NCI-H1694 treated with DMSO at 0.1 percent for 48 hours (cell line): ENCODE measurements at regions not wholly inside any gene's neighbourhood (a gene's known extent, or its start where the extent isn't known, plus 50 kb on each side); places are given as distances from the start of the nearest gene placed in this dataset.

Experiments used
- DNase-seq: peaks from one replicate; lab custom pipeline; 2025; lab: John Stamatoyannopoulos, UW

DNA sequence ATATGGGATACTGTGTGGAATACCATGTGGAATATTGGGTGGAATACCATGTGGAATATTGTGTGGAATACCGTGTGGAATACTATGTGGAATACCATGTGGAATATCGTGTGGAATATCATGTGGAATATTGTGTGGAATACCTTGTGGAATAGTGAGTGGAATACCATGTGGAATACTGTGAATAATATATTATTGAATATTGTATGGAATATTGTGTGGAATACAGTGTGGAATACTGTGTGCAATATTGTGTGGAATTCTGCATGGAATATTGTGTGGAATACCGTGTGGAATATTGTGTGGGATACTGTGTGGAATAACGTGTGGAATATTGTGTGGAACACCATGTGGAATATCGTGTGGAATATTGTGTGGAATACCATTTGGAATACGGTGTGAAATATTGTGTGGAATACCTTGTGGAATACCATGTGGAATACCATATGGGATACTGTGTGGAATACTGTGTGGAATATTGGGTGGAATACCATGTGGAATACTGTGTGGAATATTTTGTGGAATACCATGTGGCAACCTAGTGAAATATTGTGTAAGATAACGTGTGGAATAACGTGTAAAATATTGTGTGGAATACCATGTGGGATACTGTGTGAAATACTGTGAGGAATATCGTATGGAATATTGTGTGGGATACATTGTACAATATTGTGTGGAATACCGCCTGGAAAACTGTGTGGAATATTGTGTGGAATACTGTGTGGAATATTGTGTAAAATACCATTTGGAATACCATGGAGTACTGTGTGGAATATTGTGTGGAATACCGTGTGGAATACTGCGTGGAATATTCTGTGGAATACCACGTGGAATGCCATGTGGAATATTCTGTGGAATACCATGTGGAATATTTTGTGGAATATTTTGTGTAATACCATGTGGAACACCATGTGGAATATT lies 133.9 kb upstream of the CHST15 start:
- no peak for DNase-seq

DNA sequence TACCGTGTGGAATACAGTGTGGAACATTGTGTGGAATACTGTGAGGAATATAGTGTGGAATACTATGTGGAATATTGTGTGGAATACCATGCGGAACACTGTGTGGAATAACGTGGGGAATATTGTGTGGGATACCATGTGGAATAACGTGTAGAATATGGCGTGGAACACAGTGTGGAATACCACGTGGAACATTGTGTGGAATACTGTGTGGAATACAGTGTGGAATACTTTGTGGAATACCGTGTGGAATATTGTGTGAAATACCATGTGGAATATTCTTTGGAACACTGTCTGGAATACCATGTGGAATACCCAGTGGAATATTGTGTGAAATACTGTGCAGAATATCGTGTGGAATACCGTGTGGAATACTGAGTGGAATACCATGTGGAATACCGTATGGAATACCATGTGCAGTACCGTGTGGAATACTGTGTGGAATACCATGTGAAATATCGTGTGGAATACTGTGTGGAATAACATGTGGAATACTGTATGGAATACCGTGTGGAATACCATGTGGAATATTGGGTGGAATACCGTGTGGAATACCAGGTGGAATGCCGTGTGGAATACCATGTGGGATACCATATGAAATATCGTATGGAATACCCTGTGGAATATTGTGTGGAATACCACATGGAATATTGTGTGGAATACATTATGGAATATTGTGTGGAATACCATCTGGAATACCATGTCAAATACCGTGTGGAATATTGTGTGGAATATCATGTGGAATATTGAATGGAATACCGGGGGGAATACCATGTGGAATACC lies 133.1 kb upstream of the CHST15 start:
- DNase-seq = no peak

GRCh38 chr10:124225467-124226270 lies 132.3 kb upstream of the CHST15 start:
- no peak for DNase-seq

DNA sequence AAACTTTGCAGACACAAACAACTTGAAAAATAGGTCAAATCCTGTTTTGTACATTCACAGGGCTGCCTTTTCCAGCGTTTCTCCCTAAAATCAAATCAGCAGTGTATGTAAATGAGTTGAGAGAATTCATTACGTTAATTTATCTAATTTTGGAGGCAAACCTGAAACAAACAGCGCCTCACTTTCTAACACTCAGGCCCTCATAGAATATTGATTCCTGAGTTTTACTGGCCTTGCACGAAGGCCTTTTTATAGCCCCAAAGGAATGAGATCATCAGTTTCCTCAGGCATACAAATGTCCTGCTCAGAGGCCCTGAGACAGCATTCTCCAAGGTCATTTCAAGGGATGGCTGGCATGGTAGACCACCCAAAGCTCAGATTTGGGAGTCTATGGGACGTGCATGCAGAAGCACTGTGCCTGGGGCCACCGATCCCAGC lies 131.7 kb upstream of the CHST15 start:
- DNase-seq = no peak

DNA sequence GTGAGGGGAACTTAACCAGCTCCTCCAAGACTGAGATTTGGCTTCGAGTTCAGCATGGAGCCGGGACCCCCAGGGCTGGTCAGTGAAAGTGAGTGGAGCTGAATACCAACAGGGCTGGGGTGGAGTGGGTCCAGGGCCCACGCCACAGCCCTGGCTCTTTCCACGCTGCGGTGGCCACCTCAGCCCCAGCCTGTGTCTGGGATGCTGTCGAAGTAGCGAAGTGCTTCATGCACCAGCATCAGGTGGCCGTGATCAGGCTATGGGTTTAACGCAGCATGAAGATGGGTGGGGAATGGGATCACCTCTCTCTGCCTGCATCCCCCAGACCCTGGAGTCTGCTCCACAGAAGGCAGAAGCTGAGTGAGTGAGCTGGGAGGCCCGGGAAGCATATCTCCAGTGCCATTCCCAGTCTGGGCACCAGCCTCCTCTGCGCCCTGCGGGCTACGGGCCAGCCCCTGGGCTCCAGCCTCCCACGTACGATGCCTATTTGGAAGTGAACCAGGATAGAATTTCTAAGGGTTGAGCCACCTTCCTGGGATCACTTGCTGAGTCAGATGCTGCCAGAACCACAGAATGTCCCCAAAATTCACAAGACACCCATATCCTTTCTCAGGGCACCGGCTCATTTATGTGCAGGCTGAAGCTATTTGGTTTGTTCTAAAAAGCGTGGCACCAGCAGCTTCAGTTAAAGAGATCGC lies 131.1 kb upstream of the CHST15 start:
- DNase-seq = no peak

DNA sequence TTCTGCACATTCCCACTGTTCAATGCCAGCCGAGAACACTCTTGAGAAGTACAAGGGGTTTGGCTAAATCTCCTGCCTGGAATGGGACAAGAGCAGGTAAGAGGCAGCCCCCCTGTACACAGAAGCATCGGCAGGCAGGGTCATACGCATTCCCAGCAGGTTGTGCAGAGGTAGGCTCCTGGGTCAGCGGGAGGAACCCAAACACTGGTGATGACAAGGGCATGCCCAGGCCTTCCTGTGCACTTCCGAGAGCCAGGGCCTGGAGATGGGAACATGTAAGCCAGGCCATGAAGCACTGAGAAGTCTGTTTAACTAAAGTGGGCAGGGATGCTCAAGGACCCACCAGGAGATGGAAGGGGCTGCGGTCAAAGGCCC lies 130.3 kb upstream of the CHST15 start:
- no peak for DNase-seq

DNA sequence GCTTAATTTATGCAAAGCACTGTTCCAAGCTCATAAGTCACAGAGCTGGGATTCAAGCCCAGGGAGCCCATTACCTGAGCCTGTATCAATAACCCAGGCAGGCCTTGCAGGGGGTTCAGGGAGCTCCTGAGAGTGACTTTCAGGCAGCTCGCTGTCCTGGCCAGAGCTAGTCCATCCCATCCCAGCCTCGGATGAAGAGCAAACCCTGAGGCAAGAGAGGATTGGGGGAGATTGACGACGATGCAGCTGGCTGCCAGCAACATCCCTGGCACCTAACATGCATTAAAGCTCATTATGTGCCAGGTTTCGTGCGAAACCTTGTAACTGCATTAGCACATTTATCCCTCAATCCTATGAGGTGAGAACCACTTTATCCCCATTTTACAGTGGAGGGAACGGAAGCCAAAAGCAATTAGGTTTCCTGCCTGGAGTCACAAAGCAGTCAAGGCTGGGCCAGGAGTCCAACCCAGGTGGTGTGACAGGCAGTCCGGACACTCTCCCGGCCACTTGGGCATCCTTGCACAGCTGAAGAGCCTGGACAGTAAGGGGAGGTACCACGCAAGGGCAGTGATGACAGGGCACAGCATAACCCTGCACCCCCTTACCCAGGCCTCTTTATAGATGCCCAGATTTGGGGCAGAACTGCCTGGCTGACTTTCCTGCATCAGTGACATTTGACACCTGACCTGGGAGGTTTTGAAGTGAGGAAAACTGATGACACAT lies 129.8 kb upstream of the CHST15 start:
- DNase-seq = no peak

DNA sequence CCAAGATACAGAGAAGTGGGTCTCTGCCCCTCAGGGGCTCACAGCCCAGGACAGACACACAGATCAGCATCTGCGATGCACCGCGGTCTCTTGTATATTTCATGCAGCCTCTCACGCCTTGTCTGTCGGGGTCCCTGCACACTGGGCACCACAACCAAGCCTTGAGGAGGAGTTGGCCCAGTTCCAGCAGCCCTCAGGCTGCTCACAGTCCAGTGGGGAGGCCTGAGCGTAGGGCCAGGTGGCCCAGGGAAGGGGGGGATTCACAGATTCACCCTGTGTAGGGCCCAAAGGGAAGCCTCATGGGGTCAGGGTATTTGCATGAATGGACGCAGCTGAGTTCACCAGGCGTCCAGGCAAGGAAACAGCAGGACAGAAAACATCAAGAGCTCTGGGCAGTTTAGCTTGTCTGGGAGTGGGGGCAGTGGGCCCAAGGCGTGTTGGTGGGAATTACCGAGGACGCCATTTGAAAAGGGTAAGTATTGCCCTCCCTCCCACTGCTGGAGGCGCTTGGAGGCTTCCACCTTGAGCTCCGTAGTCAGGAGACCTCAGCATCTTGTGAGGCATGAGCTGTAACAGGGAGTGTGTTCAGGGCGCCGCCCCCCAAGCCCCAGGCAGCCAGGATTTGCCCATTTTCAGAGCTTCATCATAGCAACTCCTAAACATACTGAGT lies 129.1 kb upstream of the CHST15 start:
- DNase-seq = no peak

- no peak for DNase-seq
Measured at GRCh38 chr10:124221356-124222317, 128.2 kb upstream of the CHST15 start.

DNA sequence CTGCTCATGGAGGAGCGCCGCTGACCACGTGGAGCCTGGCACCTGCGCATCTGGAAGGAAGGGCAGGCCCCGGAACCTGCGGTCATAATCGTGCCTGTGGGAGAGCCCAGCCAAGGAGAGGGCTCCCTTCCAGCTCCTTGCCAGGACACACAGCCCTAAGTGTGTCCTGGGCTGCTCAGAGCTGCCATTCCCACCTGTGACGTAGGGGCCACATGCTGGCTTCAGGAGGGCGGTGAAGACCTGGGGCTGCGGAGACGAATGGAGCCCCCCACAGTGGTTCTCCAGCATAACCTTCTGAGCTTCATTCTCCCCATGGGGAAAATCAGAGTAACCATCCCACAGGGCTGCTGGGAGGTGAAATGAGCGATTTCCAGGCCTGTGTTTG lies 127.6 kb upstream of the CHST15 start:
- DNase-seq = no peak

GRCh38 chr10:124220547-124220946 lies 127.1 kb upstream of the CHST15 start:
- no peak for DNase-seq

GRCh38 chr10:124219655-124220054 lies 126.3 kb upstream of the CHST15 start:
- DNase-seq = no peak

DNA sequence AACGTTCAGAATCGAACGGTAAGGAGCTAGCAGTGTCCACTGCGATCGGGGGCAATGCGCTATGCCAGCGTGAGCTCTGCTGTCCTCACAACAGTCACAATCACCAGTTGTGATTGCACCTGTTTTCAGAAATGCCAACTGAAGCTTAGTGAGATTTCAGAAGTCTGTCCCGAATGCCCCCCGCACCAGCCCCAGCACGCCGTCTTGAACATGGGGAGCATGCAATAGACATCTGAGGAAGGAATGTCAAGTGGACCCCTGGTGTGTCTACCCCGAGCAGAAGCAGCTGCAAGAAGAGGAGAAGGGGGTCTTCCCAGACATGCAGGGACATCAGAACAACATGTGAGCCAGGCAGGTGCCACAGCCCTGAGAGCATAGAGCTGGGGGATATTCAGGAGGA lies 125.7 kb upstream of the CHST15 start:
- DNase-seq = no peak

DNA sequence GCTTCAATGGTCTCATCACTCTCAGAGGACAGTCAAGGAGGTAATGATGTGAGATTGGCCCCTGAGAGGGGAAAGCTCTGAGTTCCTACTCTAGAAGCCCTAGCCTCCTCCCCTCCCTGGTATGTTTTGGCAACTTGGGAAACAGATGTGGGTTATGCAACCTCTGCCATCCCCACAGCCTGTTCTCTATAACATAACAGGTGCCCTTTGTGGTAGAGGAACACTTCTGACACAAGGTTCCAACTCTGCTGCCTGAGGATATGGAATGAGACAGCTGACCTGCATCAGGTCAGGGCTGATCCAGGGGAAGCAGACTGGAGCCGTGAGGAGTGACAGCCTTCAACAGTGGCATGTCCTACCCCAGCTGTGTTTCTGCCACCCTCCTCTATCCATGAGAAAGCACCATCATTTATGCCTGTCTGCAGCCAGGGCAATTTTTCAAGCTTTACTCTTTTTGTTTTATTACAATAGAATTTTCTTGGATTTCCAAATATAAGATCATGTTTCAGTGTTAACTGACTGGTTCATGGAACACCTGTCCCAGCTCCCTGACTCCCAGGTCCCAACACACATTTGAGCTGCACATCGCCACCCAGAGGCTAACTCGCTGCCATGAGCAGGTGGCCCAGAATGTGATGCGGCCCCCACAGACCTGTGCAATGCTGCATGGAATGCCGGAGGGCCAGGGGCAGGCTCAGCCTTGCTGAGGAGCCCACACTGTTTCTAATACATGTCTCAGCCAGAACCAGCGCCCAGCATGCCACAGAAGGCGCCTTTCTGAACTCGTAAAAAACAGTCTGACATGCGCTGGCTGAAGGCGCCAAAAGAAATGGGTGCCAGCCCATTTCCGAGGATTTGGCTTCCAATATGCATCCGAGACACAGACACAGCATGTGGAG lies 124.8 kb upstream of the CHST15 start:
- no peak for DNase-seq

- no peak for DNase-seq
Measured at GRCh38 chr10:124217031-124217430, 123.6 kb upstream of the CHST15 start.

GRCh38 chr10:124214610-124215375 lies 121.4 kb upstream of the CHST15 start:
- DNase-seq = no peak

DNA sequence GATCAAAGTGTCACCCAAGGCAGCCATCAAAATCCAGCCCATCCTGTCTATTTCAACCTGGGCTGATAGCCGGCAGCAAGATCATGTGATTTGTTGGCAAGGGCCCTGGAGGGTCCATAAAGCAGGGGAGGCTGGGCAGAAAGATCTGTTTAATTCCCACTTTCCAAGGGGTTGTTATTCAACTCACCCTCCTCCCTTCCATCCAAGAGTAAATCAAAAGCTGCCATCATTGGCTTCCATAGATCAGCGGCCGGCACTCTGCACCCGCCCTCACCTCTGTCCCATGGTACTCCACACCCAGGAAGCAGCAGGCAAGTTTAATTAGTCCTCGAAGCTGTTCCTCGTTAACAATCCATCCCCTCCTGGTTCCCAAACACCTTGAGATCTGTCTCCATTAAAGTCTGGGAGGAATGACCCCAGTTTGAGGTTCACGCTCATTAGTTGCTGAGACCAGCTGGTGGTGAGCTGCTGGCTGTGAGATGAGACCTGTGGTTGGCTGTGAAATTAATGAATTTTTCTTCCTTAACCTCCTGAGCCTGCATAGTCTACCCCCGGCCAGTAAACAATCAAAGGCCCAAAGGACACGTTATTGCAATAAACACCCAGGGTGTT lies 120.6 kb upstream of the CHST15 start:
- no peak for DNase-seq
